ENCODE measurements at regions not wholly inside any gene's neighbourhood (a gene's known extent, or its start where the extent isn't known, plus 50 kb on each side); places are given as distances from the start of the nearest gene placed in this dataset.

DNA sequence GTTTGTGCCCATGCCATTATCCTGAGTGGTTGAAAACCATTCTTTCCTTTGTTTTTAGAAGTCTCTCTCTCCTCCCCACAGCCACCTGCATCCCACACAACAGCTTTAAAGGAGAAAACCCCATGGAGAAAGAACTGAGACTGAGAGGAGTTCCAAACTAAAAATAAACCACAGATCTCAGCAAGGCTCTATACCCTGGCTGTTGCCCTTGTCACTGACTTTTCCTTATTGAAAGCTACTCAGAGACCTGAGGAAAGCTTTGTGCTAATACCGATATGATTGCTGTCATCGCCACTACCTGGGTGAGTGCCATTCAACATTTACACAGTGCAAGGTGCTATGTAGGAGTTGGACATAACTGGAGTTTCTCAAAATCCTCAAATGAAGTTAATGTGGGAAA lies 55.5 kb upstream of the RASGRP1 start:
- no peak overlapping the region for H3K27ac ChIP-seq (ENCODE audit: low read length)
- TF ChIP-seq EZH2 (optimal IDR thresholded peaks at IDR 0.05; ENCODE audit: low read depth, low read length) = no peak
- TF ChIP-seq, protein P1, sequence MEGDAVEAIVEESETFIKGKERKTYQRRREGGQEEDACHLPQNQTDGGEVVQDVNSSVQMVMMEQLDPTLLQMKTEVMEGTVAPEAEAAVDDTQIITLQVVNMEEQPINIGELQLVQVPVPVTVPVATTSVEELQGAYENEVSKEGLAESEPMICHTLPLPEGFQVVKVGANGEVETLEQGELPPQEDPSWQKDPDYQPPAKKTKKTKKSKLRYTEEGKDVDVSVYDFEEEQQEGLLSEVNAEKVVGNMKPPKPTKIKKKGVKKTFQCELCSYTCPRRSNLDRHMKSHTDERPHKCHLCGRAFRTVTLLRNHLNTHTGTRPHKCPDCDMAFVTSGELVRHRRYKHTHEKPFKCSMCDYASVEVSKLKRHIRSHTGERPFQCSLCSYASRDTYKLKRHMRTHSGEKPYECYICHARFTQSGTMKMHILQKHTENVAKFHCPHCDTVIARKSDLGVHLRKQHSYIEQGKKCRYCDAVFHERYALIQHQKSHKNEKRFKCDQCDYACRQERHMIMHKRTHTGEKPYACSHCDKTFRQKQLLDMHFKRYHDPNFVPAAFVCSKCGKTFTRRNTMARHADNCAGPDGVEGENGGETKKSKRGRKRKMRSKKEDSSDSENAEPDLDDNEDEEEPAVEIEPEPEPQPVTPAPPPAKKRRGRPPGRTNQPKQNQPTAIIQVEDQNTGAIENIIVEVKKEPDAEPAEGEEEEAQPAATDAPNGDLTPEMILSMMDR (IDR thresholded peaks at IDR 0.05; ENCODE audit: low read length) = no peak
- no peak for TF ChIP-seq EZH2phosphoT487 (IDR thresholded peaks at IDR 0.05; ENCODE audit: low read length)

DNA sequence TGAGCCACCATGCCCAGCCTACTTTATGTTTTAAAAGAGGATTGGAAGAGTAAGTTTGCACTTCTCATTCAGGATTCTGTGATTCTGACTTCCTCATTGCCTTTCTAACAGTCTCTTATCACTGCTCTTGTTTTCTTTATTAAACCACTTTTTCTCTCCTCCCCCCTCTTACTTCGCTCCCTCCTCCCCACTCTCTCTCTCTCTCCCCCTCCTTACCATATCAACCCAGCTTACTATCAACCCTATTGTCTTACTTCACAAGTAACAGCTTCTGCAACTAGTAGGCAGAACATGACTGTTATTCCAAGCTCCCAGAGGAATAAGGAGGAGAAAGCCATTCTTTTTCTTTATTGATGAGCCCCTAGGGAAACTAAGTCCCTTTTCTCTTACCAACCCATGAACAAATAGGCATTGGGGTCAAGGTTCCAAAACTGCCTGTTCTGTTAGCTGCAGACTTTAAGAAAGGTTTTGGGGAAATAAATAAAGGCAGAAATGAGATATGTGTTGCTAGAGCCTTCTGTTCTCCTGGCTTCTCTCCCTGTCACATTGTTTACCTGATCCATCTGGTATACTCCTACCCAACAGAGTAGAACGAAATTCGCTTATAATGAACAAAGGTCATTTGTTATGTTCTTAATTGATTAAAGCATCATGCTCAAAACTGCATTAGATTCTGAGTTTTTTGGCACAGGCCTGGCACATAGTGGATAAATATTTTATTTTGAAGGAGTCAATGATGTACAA lies 56.4 kb upstream of the RASGRP1 start:
- Histone ChIP-seq H3K27me3 (replicated peaks; ENCODE audit: insufficient read depth, low read length) (no peaks in the 10 kb centered on the region), H3K9me2 (replicated peaks; ENCODE audit: insufficient read depth, low read length) (no peaks in the 10 kb centered on the region), H3K27ac (ENCODE audit: low read length) (no peak overlapping the region), H3K4me2 (ENCODE audit: low read depth, low read length) (no peak overlapping the region), H2AFZ (ENCODE audit: low read length) (no peak overlapping the region), H3K79me2 (ENCODE audit: low read length) (no peaks in the 10 kb centered on the region), H3K9ac (ENCODE audit: low read length) (no peak overlapping the region), H3F3A (ENCODE audit: insufficient read depth, low read length) (no peaks in the 10 kb centered on the region), H3K4me1 (ENCODE audit: low read length) (no peaks in the 10 kb centered on the region), H4K20me1 (ENCODE audit: insufficient read depth, low read length) (no peaks in the 10 kb centered on the region), H3K4me3 (ENCODE audit: low read length) (no peak overlapping the region), H3K9me3 (replicated peaks; ENCODE audit: insufficient read depth, low read length) (no peaks in the 10 kb centered on the region), H3K36me3 (replicated peaks; ENCODE audit: insufficient read depth, low read length) (no peaks in the 10 kb centered on the region)
- TF ChIP-seq, protein P1 (IDR thresholded peaks at IDR 0.05; ENCODE audit: low read length) = no peak
- TF ChIP-seq EZH2phosphoT487 (IDR thresholded peaks at IDR 0.05; ENCODE audit: low read length) (no peak), EZH2 (optimal IDR thresholded peaks at IDR 0.05; ENCODE audit: low read depth, low read length) (no peak)
- DNase-seq = no peak

More for the DNA sequence above, 55.5 kb upstream of the RASGRP1 start:
- H3K79me2 ChIP-seq (ENCODE audit: low read length) = no peaks in the 10 kb centered on the region
- H3F3A ChIP-seq (ENCODE audit: insufficient read depth, low read length) = no peaks in the 10 kb centered on the region
- no peak overlapping the region for H3K4me3 ChIP-seq (ENCODE audit: low read length)
- no peak for DNase-seq
- no peaks in the 10 kb centered on the region for H4K20me1 ChIP-seq (ENCODE audit: insufficient read depth, low read length)
- H3K9ac ChIP-seq (ENCODE audit: low read length) = no peak overlapping the region
- no peaks in the 10 kb centered on the region for H3K9me3 ChIP-seq (replicated peaks; ENCODE audit: insufficient read depth, low read length)
- no peaks in the 10 kb centered on the region for H3K9me2 ChIP-seq (replicated peaks; ENCODE audit: insufficient read depth, low read length)
- H3K4me2 ChIP-seq (ENCODE audit: low read depth, low read length) = no peak overlapping the region
- H3K4me1 ChIP-seq (ENCODE audit: low read length) = no peaks in the 10 kb centered on the region
- no peaks in the 10 kb centered on the region for H3K36me3 ChIP-seq (replicated peaks; ENCODE audit: insufficient read depth, low read length)
- no peaks in the 10 kb centered on the region for H3K27me3 ChIP-seq (replicated peaks; ENCODE audit: insufficient read depth, low read length)
- no peak overlapping the region for H2AFZ ChIP-seq (ENCODE audit: low read length)

DNA sequence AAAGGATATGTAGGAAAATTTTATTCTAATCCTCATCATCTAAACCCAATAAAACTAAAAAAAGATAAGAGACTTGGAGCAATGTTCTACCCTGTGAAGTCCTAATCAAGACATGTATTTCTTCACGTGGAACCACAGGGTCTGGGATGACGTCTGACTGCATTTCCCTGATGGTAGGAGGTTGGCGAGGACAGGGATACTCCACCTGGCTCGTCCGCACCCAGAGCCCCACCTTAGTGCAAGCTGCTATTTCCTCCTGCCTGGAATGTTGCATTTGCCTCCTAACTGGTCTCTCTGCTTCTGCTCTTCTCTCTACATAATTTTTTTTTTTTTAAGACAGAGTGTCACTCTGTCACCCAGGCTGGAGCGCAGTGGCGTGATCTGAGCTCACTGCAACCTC lies 57.7 kb upstream of the RASGRP1 start:
- Histone ChIP-seq H2AFZ (ENCODE audit: low read length) (no peak overlapping the region), H3K4me3 (ENCODE audit: low read length) (no peak overlapping the region), H3K9me2 (replicated peaks; ENCODE audit: insufficient read depth, low read length) (no peaks in the 10 kb centered on the region), H3K9ac (ENCODE audit: low read length) (no peak overlapping the region), H3K36me3 (replicated peaks; ENCODE audit: insufficient read depth, low read length) (no peaks in the 10 kb centered on the region), H3K4me1 (ENCODE audit: low read length) (no peaks in the 10 kb centered on the region), H3K27ac (ENCODE audit: low read length) (no peak overlapping the region), H3K4me2 (ENCODE audit: low read depth, low read length) (no peak overlapping the region), H3F3A (ENCODE audit: insufficient read depth, low read length) (no peaks in the 10 kb centered on the region), H3K9me3 (replicated peaks; ENCODE audit: insufficient read depth, low read length) (no peaks in the 10 kb centered on the region), H3K79me2 (ENCODE audit: low read length) (no peaks in the 10 kb centered on the region), H4K20me1 (ENCODE audit: insufficient read depth, low read length) (no peaks in the 10 kb centered on the region), H3K27me3 (replicated peaks; ENCODE audit: insufficient read depth, low read length) (no peaks in the 10 kb centered on the region)
- DNase-seq = no peak
- TF ChIP-seq, protein P1 (IDR thresholded peaks at IDR 0.05; ENCODE audit: low read length) = no peak
- no peak for TF ChIP-seq EZH2phosphoT487 (IDR thresholded peaks at IDR 0.05; ENCODE audit: low read length)

Data from MM.1S (cell line).